ENCODE measurements at regions not wholly inside any gene's neighbourhood (a gene's known extent, or its start where the extent isn't known, plus 50 kb on each side); places are given as distances from the start of the nearest gene placed in this dataset.
"Not testable (repeated sequence)": the region's sequence is repeated elsewhere in the genome, so short reads cannot be mapped to it uniquely, and the experiment has no call there.

DNA sequence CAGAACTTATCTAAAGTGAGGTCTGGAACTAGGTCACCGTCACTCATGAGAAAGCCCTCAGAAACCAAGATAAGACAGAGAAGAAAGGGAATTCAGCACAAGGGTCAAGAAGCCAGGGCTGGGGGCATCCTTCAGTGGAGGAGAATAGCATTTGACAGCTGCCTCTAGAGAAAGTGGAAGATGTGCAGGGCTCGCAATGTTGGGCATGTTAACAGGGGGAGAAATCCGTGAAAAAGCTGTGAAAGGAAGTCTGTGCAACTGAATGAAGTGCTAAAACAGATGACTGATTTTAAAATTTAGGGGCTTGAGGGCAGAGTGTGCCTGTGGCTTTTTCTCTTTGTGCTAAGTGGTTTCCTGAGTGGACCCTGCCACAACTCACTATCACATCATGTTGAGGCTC is 97.7 kb upstream of the IFNG-AS1 start:
- Histone ChIP-seq H3K4me1 (ENCODE audit: control insufficient read depth in 2 of 2, insufficient read depth in 2 of 2, low read length in 2 of 2) (peaks cover 0 to 3% of the 10 kb centered on the region in 2 donors), H3K27ac (ENCODE audit: low read depth in 1 of 2, low read length in 1 of 2) (no peak overlapping the region), H3K27me3 (ENCODE audit: control insufficient read depth in 2 of 2, insufficient read depth in 1 of 2, low read length in 1 of 2) (no peaks in the 10 kb centered on the region), H3K9me3 (ENCODE audit: control insufficient read depth in 2 of 2, insufficient read depth in 1 of 2, low read length in 1 of 2) (no peaks in the 10 kb centered on the region), H3K4me3 (ENCODE audit: low read length in 2 of 2) (no peak overlapping the region), H3K36me3 (ENCODE audit: control insufficient read depth in 2 of 2, insufficient read depth in 2 of 2, low read length in 1 of 2) (no peaks in the 10 kb centered on the region)
- WGBS = 50% methylated on average over 3 of the region's 3 CpGs
- no peak for DNase-seq (ENCODE audit: low read depth in 6 of 9, low spot score in 9 of 9)

- WGBS = 95% methylated on average over 4 of the region's 4 CpGs
- DNase-seq (ENCODE audit: low read depth in 6 of 9, low spot score in 9 of 9) = no peak
- Histone ChIP-seq H3K36me3 (ENCODE audit: control insufficient read depth in 2 of 2, insufficient read depth in 2 of 2, low read length in 1 of 2) (no peaks in the 10 kb centered on the region), H3K27ac (ENCODE audit: low read depth in 1 of 2, low read length in 1 of 2) (no peak overlapping the region), H3K4me1 (ENCODE audit: control insufficient read depth in 2 of 2, insufficient read depth in 2 of 2, low read length in 2 of 2) (peaks cover 0 to 3% of the 10 kb centered on the region in 2 donors), H3K4me3 (ENCODE audit: low read length in 2 of 2) (no peak overlapping the region), H3K27me3 (ENCODE audit: control insufficient read depth in 2 of 2, insufficient read depth in 1 of 2, low read length in 1 of 2) (no peaks in the 10 kb centered on the region), H3K9me3 (ENCODE audit: control insufficient read depth in 2 of 2, insufficient read depth in 1 of 2, low read length in 1 of 2) (no peaks in the 10 kb centered on the region)
Measured at GRCh38 chr12:67892259-67893021, 96.8 kb upstream of the IFNG-AS1 start.

GRCh38 chr12:67893022-67893580 is 96.1 kb upstream of the IFNG-AS1 start:
- H3K27me3 ChIP-seq (ENCODE audit: control insufficient read depth in 2 of 2, insufficient read depth in 1 of 2, low read length in 1 of 2) = no peaks in the 10 kb centered on the region
- WGBS = 93% methylated on average over 7 of the region's 7 CpGs
- no peaks in the 10 kb centered on the region for H3K9me3 ChIP-seq (ENCODE audit: control insufficient read depth in 2 of 2, insufficient read depth in 1 of 2, low read length in 1 of 2)
- no peak overlapping the region for H3K4me3 ChIP-seq (ENCODE audit: low read length in 2 of 2)
- no peak overlapping the region for H3K27ac ChIP-seq (ENCODE audit: low read depth in 1 of 2, low read length in 1 of 2)
- peaks cover 0 to 3% of the 10 kb centered on the region in 2 donors for H3K4me1 ChIP-seq (ENCODE audit: control insufficient read depth in 2 of 2, insufficient read depth in 2 of 2, low read length in 2 of 2)
- no peak for DNase-seq (ENCODE audit: low read depth in 6 of 9, low spot score in 9 of 9)
- H3K36me3 ChIP-seq (ENCODE audit: control insufficient read depth in 2 of 2, insufficient read depth in 2 of 2, low read length in 1 of 2) = no peaks in the 10 kb centered on the region

- not testable (repeated sequence) for H3K9me3 ChIP-seq (ENCODE audit: control insufficient read depth in 2 of 2, insufficient read depth in 1 of 2, low read length in 1 of 2); H3K27ac ChIP-seq (ENCODE audit: low read depth in 1 of 2, low read length in 1 of 2); H3K4me1 ChIP-seq (ENCODE audit: control insufficient read depth in 2 of 2, insufficient read depth in 2 of 2, low read length in 2 of 2); H3K27me3 ChIP-seq (ENCODE audit: control insufficient read depth in 2 of 2, insufficient read depth in 1 of 2, low read length in 1 of 2); H3K36me3 ChIP-seq (ENCODE audit: control insufficient read depth in 2 of 2, insufficient read depth in 2 of 2, low read length in 1 of 2); H3K4me3 ChIP-seq (ENCODE audit: low read length in 2 of 2)
- WGBS = 83% methylated on average over 13 of the region's 13 CpGs
- DNase-seq (ENCODE audit: low read depth in 6 of 9, low spot score in 9 of 9) = peak in 2 of 9 donors; percentile 13 to 25
Measured at GRCh38 chr12:67900418-67900817, 88.8 kb upstream of the IFNG-AS1 start.

GRCh38 chr12:67909091-67909531 is 80.1 kb upstream of the IFNG-AS1 start:
- Histone ChIP-seq H3K27me3 (ENCODE audit: control insufficient read depth in 2 of 2, insufficient read depth in 1 of 2, low read length in 1 of 2) (no peaks in the 10 kb centered on the region), H3K36me3 (ENCODE audit: control insufficient read depth in 2 of 2, insufficient read depth in 2 of 2, low read length in 1 of 2) (no peaks in the 10 kb centered on the region), H3K4me3 (ENCODE audit: low read length in 2 of 2) (no peak overlapping the region), H3K4me1 (ENCODE audit: control insufficient read depth in 2 of 2, insufficient read depth in 2 of 2, low read length in 2 of 2) (no peaks in the 10 kb centered on the region), H3K27ac (ENCODE audit: low read depth in 1 of 2, low read length in 1 of 2) (no peak overlapping the region), H3K9me3 (ENCODE audit: control insufficient read depth in 2 of 2, insufficient read depth in 1 of 2, low read length in 1 of 2) (no peaks in the 10 kb centered on the region)
- no peak for DNase-seq (ENCODE audit: low read depth in 6 of 9, low spot score in 9 of 9)
- WGBS = 90% methylated on average over 4 of the region's 4 CpGs

GRCh38 chr12:67909681-67910080 is 79.6 kb upstream of the IFNG-AS1 start:
- H3K27me3 ChIP-seq (ENCODE audit: control insufficient read depth in 2 of 2, insufficient read depth in 1 of 2, low read length in 1 of 2) = no peaks in the 10 kb centered on the region
- DNase-seq (ENCODE audit: low read depth in 6 of 9, low spot score in 9 of 9) = no peak
- WGBS = 91% methylated on average over 2 of the region's 2 CpGs

GRCh38 chr12:67910360-67911274 is 78.6 kb upstream of the IFNG-AS1 start:
- Histone ChIP-seq H3K9me3 (ENCODE audit: control insufficient read depth in 2 of 2, insufficient read depth in 1 of 2, low read length in 1 of 2) (no peaks in the 10 kb centered on the region), H3K4me1 (ENCODE audit: control insufficient read depth in 2 of 2, insufficient read depth in 2 of 2, low read length in 2 of 2) (no peaks in the 10 kb centered on the region), H3K27me3 (ENCODE audit: control insufficient read depth in 2 of 2, insufficient read depth in 1 of 2, low read length in 1 of 2) (no peaks in the 10 kb centered on the region), H3K4me3 (ENCODE audit: low read length in 2 of 2) (no peak overlapping the region), H3K36me3 (ENCODE audit: control insufficient read depth in 2 of 2, insufficient read depth in 2 of 2, low read length in 1 of 2) (no peaks in the 10 kb centered on the region), H3K27ac (ENCODE audit: low read depth in 1 of 2, low read length in 1 of 2) (no peak overlapping the region)
- DNase-seq (ENCODE audit: low read depth in 6 of 9, low spot score in 9 of 9) = no peak
- 86% methylated on average over 14 of the region's 14 CpGs for WGBS

More at GRCh38 chr12:67909681-67910080, 79.6 kb upstream of the IFNG-AS1 start:
- Histone ChIP-seq H3K4me3 (ENCODE audit: low read length in 2 of 2) (no peak overlapping the region), H3K36me3 (ENCODE audit: control insufficient read depth in 2 of 2, insufficient read depth in 2 of 2, low read length in 1 of 2) (no peaks in the 10 kb centered on the region), H3K9me3 (ENCODE audit: control insufficient read depth in 2 of 2, insufficient read depth in 1 of 2, low read length in 1 of 2) (no peaks in the 10 kb centered on the region), H3K27ac (ENCODE audit: low read depth in 1 of 2, low read length in 1 of 2) (no peak overlapping the region), H3K4me1 (ENCODE audit: control insufficient read depth in 2 of 2, insufficient read depth in 2 of 2, low read length in 2 of 2) (no peaks in the 10 kb centered on the region)

- DNase-seq (ENCODE audit: low read depth in 6 of 9, low spot score in 9 of 9) = no peak
- Histone ChIP-seq H3K36me3 (ENCODE audit: control insufficient read depth in 2 of 2, insufficient read depth in 2 of 2, low read length in 1 of 2) (no peaks in the 10 kb centered on the region), H3K4me3 (ENCODE audit: low read length in 2 of 2) (no peak overlapping the region), H3K4me1 (ENCODE audit: control insufficient read depth in 2 of 2, insufficient read depth in 2 of 2, low read length in 2 of 2) (no peaks in the 10 kb centered on the region), H3K27ac (ENCODE audit: low read depth in 1 of 2, low read length in 1 of 2) (no peak overlapping the region), H3K27me3 (ENCODE audit: control insufficient read depth in 2 of 2, insufficient read depth in 1 of 2, low read length in 1 of 2) (no peaks in the 10 kb centered on the region), H3K9me3 (ENCODE audit: control insufficient read depth in 2 of 2, insufficient read depth in 1 of 2, low read length in 1 of 2) (no peaks in the 10 kb centered on the region)
- WGBS = 97% methylated on average over 5 of the region's 5 CpGs
Measured at GRCh38 chr12:67911275-67911600, 78.0 kb upstream of the IFNG-AS1 start.

DNA sequence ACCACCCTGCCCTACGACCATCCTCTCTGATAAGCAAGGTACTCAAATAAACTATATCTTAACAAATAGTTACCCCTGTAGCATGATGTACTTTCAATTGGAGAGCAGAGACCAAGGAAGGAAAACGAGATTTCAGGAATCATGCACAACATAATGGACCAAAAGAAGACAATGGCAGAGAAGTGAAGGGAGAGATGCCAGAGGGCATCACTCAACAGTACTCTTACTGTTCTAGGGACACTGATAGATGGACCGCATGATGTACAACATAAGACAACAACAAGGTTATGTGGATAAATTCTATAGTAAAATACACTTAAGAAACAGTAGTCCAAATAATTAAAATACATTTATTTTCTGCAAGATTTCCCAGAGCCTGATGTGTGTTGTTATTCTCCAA is 77.5 kb upstream of the IFNG-AS1 start:
- DNase-seq (ENCODE audit: low read depth in 6 of 9, low spot score in 9 of 9) = no peak
- Histone ChIP-seq H3K4me1 (ENCODE audit: control insufficient read depth in 2 of 2, insufficient read depth in 2 of 2, low read length in 2 of 2) (no peaks in the 10 kb centered on the region), H3K27ac (ENCODE audit: low read depth in 1 of 2, low read length in 1 of 2) (no peak overlapping the region), H3K36me3 (ENCODE audit: control insufficient read depth in 2 of 2, insufficient read depth in 2 of 2, low read length in 1 of 2) (no peaks in the 10 kb centered on the region), H3K27me3 (ENCODE audit: control insufficient read depth in 2 of 2, insufficient read depth in 1 of 2, low read length in 1 of 2) (no peaks in the 10 kb centered on the region), H3K9me3 (ENCODE audit: control insufficient read depth in 2 of 2, insufficient read depth in 1 of 2, low read length in 1 of 2) (no peaks in the 10 kb centered on the region), H3K4me3 (ENCODE audit: low read length in 2 of 2) (no peak overlapping the region)
- WGBS = 94% methylated on average over 3 of the region's 3 CpGs

Data from thymus (tissue), 11 donors.